ENCODE measurements at regions not wholly inside any gene's neighbourhood (a gene's known extent, or its start where the extent isn't known, plus 50 kb on each side); places are given as distances from the start of the nearest gene placed in this dataset.

DNA sequence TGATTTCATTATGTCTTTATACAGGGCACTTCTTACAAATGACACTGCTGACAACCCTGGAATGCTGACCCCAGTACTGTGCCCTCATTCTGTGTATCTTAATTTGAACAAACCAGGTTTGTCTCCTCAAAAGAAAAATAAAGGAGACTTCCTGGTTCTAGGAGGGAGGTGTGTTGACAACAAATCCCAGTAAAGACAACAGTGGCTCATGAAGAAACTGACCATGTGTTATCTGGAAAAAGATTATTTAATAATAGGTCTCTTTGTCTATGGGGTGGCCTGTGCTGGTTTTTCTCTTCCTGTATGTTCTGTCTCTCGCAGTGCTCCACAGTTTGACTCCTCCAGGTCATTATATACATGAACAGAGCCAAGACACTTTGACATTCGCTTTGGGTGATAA lies 454.6 kb downstream of the LMO4 start:
- TF ChIP-seq, protein P1, sequence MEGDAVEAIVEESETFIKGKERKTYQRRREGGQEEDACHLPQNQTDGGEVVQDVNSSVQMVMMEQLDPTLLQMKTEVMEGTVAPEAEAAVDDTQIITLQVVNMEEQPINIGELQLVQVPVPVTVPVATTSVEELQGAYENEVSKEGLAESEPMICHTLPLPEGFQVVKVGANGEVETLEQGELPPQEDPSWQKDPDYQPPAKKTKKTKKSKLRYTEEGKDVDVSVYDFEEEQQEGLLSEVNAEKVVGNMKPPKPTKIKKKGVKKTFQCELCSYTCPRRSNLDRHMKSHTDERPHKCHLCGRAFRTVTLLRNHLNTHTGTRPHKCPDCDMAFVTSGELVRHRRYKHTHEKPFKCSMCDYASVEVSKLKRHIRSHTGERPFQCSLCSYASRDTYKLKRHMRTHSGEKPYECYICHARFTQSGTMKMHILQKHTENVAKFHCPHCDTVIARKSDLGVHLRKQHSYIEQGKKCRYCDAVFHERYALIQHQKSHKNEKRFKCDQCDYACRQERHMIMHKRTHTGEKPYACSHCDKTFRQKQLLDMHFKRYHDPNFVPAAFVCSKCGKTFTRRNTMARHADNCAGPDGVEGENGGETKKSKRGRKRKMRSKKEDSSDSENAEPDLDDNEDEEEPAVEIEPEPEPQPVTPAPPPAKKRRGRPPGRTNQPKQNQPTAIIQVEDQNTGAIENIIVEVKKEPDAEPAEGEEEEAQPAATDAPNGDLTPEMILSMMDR (IDR thresholded peaks at IDR 0.05; ENCODE audit: insufficient read depth, low read length), result no peak
- TF ChIP-seq POLR2AphosphoS5 (IDR thresholded peaks at IDR 0.05; ENCODE audit: low read depth), result no peak
- no peak for TF ChIP-seq GABPA (IDR thresholded peaks at IDR 0.05; ENCODE audit: low read depth)
- TF ChIP-seq SPI1 (IDR thresholded peaks at IDR 0.05; ENCODE audit: borderline replicate concordance, low read depth), result no peak

All from HL-60 (cell line).